ENCODE measurements at regions not wholly inside any gene's neighbourhood (a gene's known extent, or its start where the extent isn't known, plus 50 kb on each side); places are given as distances from the start of the nearest gene placed in this dataset.

GRCh38 chr16:6827267-6827666 lies 505.4 kb upstream of the RBFOX1 start:
- no TSS peak for BruUV-seq (replicated peaks)
- Histone ChIP-seq H3K4me3 (replicated peaks in 1 of 2; ENCODE audit: low read depth in 1 of 2, low read length in 2 of 2) (no peak overlapping the region), H3K36me3 (ENCODE audit: control insufficient read depth in 1 of 2, insufficient read depth in 2 of 2, low read length in 2 of 2) (no peaks in the 10 kb centered on the region), H2AFZ (ENCODE audit: low read depth, low read length, poor library complexity, severe bottlenecking) (no peak overlapping the region), H3K9me3 (ENCODE audit: control insufficient read depth in 1 of 2, insufficient read depth in 1 of 2, low read depth in 1 of 2, low read length in 2 of 2) (no peaks in the 10 kb centered on the region), H4K20me1 (ENCODE audit: insufficient read depth) (no peaks in the 10 kb centered on the region), H3K27me3 (ENCODE audit: insufficient read depth, low read length) (no peaks in the 10 kb centered on the region), H3K4me2 (ENCODE audit: low read length) (no peak overlapping the region), H3K79me2 (ENCODE audit: insufficient read depth, low read length) (no peaks in the 10 kb centered on the region), H3K9ac (ENCODE audit: low read length) (no peak overlapping the region), H3K9me2 (ENCODE audit: insufficient read depth) (no peaks in the 10 kb centered on the region), H3K27ac (ENCODE audit: low read depth, low read length) (no peak overlapping the region), H3K4me1 (ENCODE audit: control insufficient read depth in 1 of 2, insufficient read depth in 2 of 2, low read length in 2 of 2) (no peaks in the 10 kb centered on the region)
- POLR2A ChIA-PET, result no interaction called here
- TF ChIP-seq CEBPB (IDR thresholded peaks at IDR 0.05; ENCODE audit: low read depth), result no peak
- no peak for TF ChIP-seq REST (IDR thresholded peaks at IDR 0.05; ENCODE audit: low read depth)
- no peak for TF ChIP-seq ATF3 (IDR thresholded peaks at IDR 0.05)
- no peak for TF ChIP-seq YY1 (IDR thresholded peaks at IDR 0.05; ENCODE audit: extremely low read depth, insufficient replicate concordance, low read depth, low read length)
- TF ChIP-seq POLR2AphosphoS5 (IDR thresholded peaks at IDR 0.05; ENCODE audit: low read depth, low read length), result no peak
- no peak for TF ChIP-seq ZNF274 (IDR thresholded peaks at IDR 0.05; ENCODE audit: low read depth, low read length)
- no peak for TF ChIP-seq FOSL1 (IDR thresholded peaks at IDR 0.05; ENCODE audit: low read depth)
- no peak for TF ChIP-seq CBX3 (IDR thresholded peaks at IDR 0.05; ENCODE audit: low read depth)
- TF ChIP-seq TCF7L2 (IDR thresholded peaks at IDR 0.05; ENCODE audit: borderline replicate concordance, extremely low read depth, insufficient read depth, insufficient read length), result no peak
- no peak for TF ChIP-seq SP1 (IDR thresholded peaks at IDR 0.05; ENCODE audit: low read depth)
- TF ChIP-seq ELF1 (IDR thresholded peaks at IDR 0.05; ENCODE audit: borderline replicate concordance, low read depth), result no peak
- no peak for TF ChIP-seq EZH2phosphoT487 (IDR thresholded peaks at IDR 0.05; ENCODE audit: borderline replicate concordance)
- no peak for TF ChIP-seq JUND (IDR thresholded peaks at IDR 0.05)
- no peak for TF ChIP-seq MAX (IDR thresholded peaks at IDR 0.05)
- no peak for TF ChIP-seq SRF (IDR thresholded peaks at IDR 0.05; ENCODE audit: low read depth)
- TF ChIP-seq POLR2A (IDR thresholded peaks at IDR 0.05; ENCODE audit: borderline replicate concordance, extremely low read depth, insufficient read depth, insufficient read length), result no peak
- no peak for TF ChIP-seq CTCF (IDR thresholded peaks at IDR 0.05 in 2 of 3, conservative IDR thresholded peaks at IDR 0.05 in 1 of 3; ENCODE audit: borderline replicate concordance in 1 of 3, insufficient read depth in 1 of 3, low read depth in 2 of 3, low read length in 2 of 3)
- no peak for TF ChIP-seq EZH2 (IDR thresholded peaks at IDR 0.05)
- no peak for TF ChIP-seq RAD21 (IDR thresholded peaks at IDR 0.05; ENCODE audit: low read depth)
- RAD21 ChIA-PET (ENCODE audit: low non-redundant PET in 1 of 2, low total read pairs in 2 of 2, uncharacterized antibody in 2 of 2, unreplicated experiment in 2 of 2), result no interaction called here
- ATAC-seq (no peak), DNase-seq (ENCODE audit: low read depth, low spot score) (no peak)
- CTCF ChIA-PET, result no interaction called here
- intact Hi-C loops (cut with micrococcal nuclease), result no loop called here
